Right cardiac atrium (tissue), 5 donors: ENCODE measurements at regions not wholly inside any gene's neighbourhood (a gene's known extent, or its start where the extent isn't known, plus 50 kb on each side); places are given as distances from the start of the nearest gene placed in this dataset.
A peak's percentile ranks its signal among the peaks of the same experiment; 100 is the strongest.

Source experiments
- ATAC-seq, 2 donors: fragments of 200-7000 bp; cut with Tn5 transposase; one replicate each; pipeline versions ENCODE4 v1.8.0 to v1.9.1; 2020; ENCODE audit warnings: moderate library complexity in 2 of 2, mild to moderate bottlenecking in 1 of 2
- DNase-seq, 3 donors: peaks; one replicate each; pipeline ENCODE4 v3.0.0-alpha.2; 2020
- H3K27ac ChIP-seq: one replicate; pipeline ENCODE4 v1.5.1; 2013; ENCODE audit warnings: mild to moderate bottlenecking, low read length, control low read depth, moderate library complexity
- H3K27me3 ChIP-seq: one replicate; pipeline ENCODE4 v1.6.1; 2013; ENCODE audit not compliant: control insufficient read depth, insufficient read depth
- H3K4me1 ChIP-seq: one replicate; pipeline ENCODE4 v1.6.1; 2013; ENCODE audit warnings: low read length; ENCODE audit not compliant: control insufficient read depth, insufficient read depth
- H3K4me3 ChIP-seq: one replicate; pipeline ENCODE4 v1.5.1; 2013; ENCODE audit warnings: low read length, control low read depth
- H3K9me3 ChIP-seq: one replicate; pipeline ENCODE4 v1.6.1; 2013; ENCODE audit warnings: low read length; ENCODE audit not compliant: control insufficient read depth
- WGBS: extraction: QIAGEN DNeasy Blood & Tissue Kit; methylation state at CpG from one replicate; pipeline ENCODE4 v1.1.7; 2013; 5-methylcytosine and 5-hydroxymethylcytosine counted together
- intact Hi-C, 4 donors: fragments of 100-400 bp; cut with DNase I; formaldehyde crosslinking; loops; one replicate each; pipeline versions ENCODE4 v1.11.0 to v1.14.0; 2022 to 2023
- donor health status: healthy with polysubstance abuse.
- donor health status: DM: no; HTN: yes; CAD: no.
- donor health status: DM: no; HTN: no; CAD: no.
- donor health status: DM: no; HTN: yes; CAD: no; lungs with severe emphysema.
- donor health status: DM: yes; HTN: yes; CAD: no.

GRCh38 chr2:62300925-62301324 lies 105.0 kb downstream of the B3GNT2 start:
- Histone ChIP-seq H3K27me3 (no peaks in the 10 kb centered on the region), H3K27ac (no peak overlapping the region), H3K9me3 (no peaks in the 10 kb centered on the region), H3K4me1 (peaks cover 15% of the 10 kb centered on the region), H3K4me3 (no peak overlapping the region)
- 86% methylated on average over 4 of the region's 4 CpGs for WGBS
- DNase-seq (no peak), ATAC-seq (no peak)
- intact Hi-C loops = no loop called here

- Histone ChIP-seq H3K4me3 (no peak overlapping the region), H3K4me1 (peaks cover 10% of the 10 kb centered on the region), H3K27ac (no peak overlapping the region), H3K9me3 (no peaks in the 10 kb centered on the region), H3K27me3 (no peaks in the 10 kb centered on the region)
- peak in 1 of 3 donors; percentile 36 for DNase-seq
- intact Hi-C loops = no loop called here
- no peak for ATAC-seq
- 74% methylated on average over 3 of the region's 3 CpGs for WGBS
These were observed 101.7 kb downstream of the B3GNT2 start for GRCh38 chr2:62297624-62298010.

- intact Hi-C loops = no loop called here
- H3K27me3 ChIP-seq = no peaks in the 10 kb centered on the region
- WGBS = 66% methylated on average over 8 of the region's 8 CpGs
These were observed 101.1 kb downstream of the B3GNT2 start for GRCh38 chr2:62296832-62297623.

GRCh38 chr2:62296034-62296831 lies 100.3 kb downstream of the B3GNT2 start:
- ATAC-seq (no peak), DNase-seq (peak in 1 of 3 donors; percentile 24)
- Histone ChIP-seq H3K27me3 (no peaks in the 10 kb centered on the region), H3K9me3 (no peaks in the 10 kb centered on the region), H3K4me1 (peaks cover 10% of the 10 kb centered on the region), H3K4me3 (no peak overlapping the region), H3K27ac (no peak overlapping the region)
- WGBS = 86% methylated on average over 19 of the region's 19 CpGs
- intact Hi-C loops = no loop called here

More at GRCh38 chr2:62296832-62297623, 101.1 kb downstream of the B3GNT2 start:
- Histone ChIP-seq H3K9me3 (no peaks in the 10 kb centered on the region), H3K4me3 (no peak overlapping the region), H3K4me1 (peaks cover 10% of the 10 kb centered on the region), H3K27ac (no peak overlapping the region)
- no peak for DNase-seq
- no peak for ATAC-seq

- H3K4me3 ChIP-seq = no peak overlapping the region
- peaks cover 10% of the 10 kb centered on the region for H3K4me1 ChIP-seq
- DNase-seq = peak; percentile 44 to 82 (median 76)
- H3K9me3 ChIP-seq = no peaks in the 10 kb centered on the region
- no peaks in the 10 kb centered on the region for H3K27me3 ChIP-seq
- intact Hi-C loops = loop anchor here in 1 of 4 donors (5.0 kb wide), 1 partner anchor 96 kb away; the partner anchor contains the start of gene B3GNT2
- WGBS = 33% methylated on average over 18 of the region's 18 CpGs
- peak; percentile 78 to 82 for ATAC-seq
- peak overlapping the region; percentile 6 for H3K27ac ChIP-seq
These were observed 97.8 kb downstream of the B3GNT2 start for GRCh38 chr2:62293490-62294271.

GRCh38 chr2:62293151-62293489 lies 97.2 kb downstream of the B3GNT2 start:
- H3K4me1 ChIP-seq = peaks cover 11% of the 10 kb centered on the region

GRCh38 chr2:62292190-62292589 lies 96.3 kb downstream of the B3GNT2 start:
- H3K27me3 ChIP-seq = no peaks in the 10 kb centered on the region
- intact Hi-C loops = loop anchor here in 1 of 4 donors (5.0 kb wide), 1 partner anchor 95 kb away; the partner anchor contains the start of gene B3GNT2
- 34% methylated on average over 4 of the region's 4 CpGs for WGBS
- peak overlapping the region; percentile 19 for H3K27ac ChIP-seq
- no peaks in the 10 kb centered on the region for H3K9me3 ChIP-seq
- ATAC-seq (peak in 1 of 2 donors; percentile 17), DNase-seq (no peak)
- no peak overlapping the region for H3K4me3 ChIP-seq
- peaks cover 17% of the 10 kb centered on the region for H3K4me1 ChIP-seq

More at GRCh38 chr2:62293151-62293489, 97.2 kb downstream of the B3GNT2 start:
- DNase-seq = no peak
- intact Hi-C loops = loop anchor here in 1 of 4 donors (5.0 kb wide), 1 partner anchor 96 kb away; the partner anchor contains the start of gene B3GNT2
- no peak overlapping the region for H3K27ac ChIP-seq
- 88% methylated on average over 6 of the region's 6 CpGs for WGBS
- no peaks in the 10 kb centered on the region for H3K27me3 ChIP-seq
- H3K4me3 ChIP-seq = no peak overlapping the region
- ATAC-seq = no peak
- H3K9me3 ChIP-seq = no peaks in the 10 kb centered on the region

- DNase-seq (no peak), ATAC-seq (no peak)
- intact Hi-C loops = loop anchor here in 1 of 4 donors (5.0 kb wide), 1 partner anchor 94 kb away; the partner anchor contains the start of gene B3GNT2
- Histone ChIP-seq H3K4me3 (no peak overlapping the region), H3K9me3 (no peaks in the 10 kb centered on the region), H3K27me3 (no peaks in the 10 kb centered on the region), H3K4me1 (peaks cover 17% of the 10 kb centered on the region), H3K27ac (no peak overlapping the region)
- WGBS = 87% methylated on average over 7 of the region's 7 CpGs
These were observed 95.7 kb downstream of the B3GNT2 start for GRCh38 chr2:62291517-62292137.

GRCh38 chr2:62291052-62291451 lies 95.1 kb downstream of the B3GNT2 start:
- DNase-seq = no peak
- no peaks in the 10 kb centered on the region for H3K27me3 ChIP-seq
- intact Hi-C loops = loop anchor here in 1 of 4 donors (5.0 kb wide), 1 partner anchor 94 kb away; the partner anchor contains the start of gene B3GNT2
- H3K9me3 ChIP-seq = no peaks in the 10 kb centered on the region
- ATAC-seq = no peak
- WGBS = 83% methylated on average over 1 of the region's 1 CpG
- no peak overlapping the region for H3K4me3 ChIP-seq
- H3K4me1 ChIP-seq = peaks cover 17% of the 10 kb centered on the region
- no peak overlapping the region for H3K27ac ChIP-seq
